A673 (cell line): ENCODE measurements at regions not wholly inside any gene's neighbourhood (a gene's known extent, or its start where the extent isn't known, plus 50 kb on each side); places are given as distances from the start of the nearest gene placed in this dataset.

Source experiments
- BruUV-seq: library from RNA; stranded (reverse); fragments of 400-500 nt; replicated peaks from 2 replicates; lab custom pipeline; 2021; lab: Mats Ljungman, UMichigan
- CTCF ChIA-PET: fragments of 300-600 bp; sonication (Branson Sonifier 250); formaldehyde crosslinking; loops from one replicate; lab custom pipeline; 2022; ENCODE audit warnings: antibody characterized with exemption; lab: Charles Lee
- POLR2A ChIA-PET: fragments of 300-600 bp; sonication (Branson Sonifier 250); formaldehyde crosslinking; loops from one replicate; lab custom pipeline; 2022; ENCODE audit warnings: antibody characterized with exemption; ENCODE audit not compliant: low non-redundant PET; lab: Charles Lee
- DNase-seq: peaks from one replicate; pipeline ENCODE4 v3.0.0-alpha.2; 2015; ENCODE audit warnings: low spot score
- H3K27ac ChIP-seq: fragments of 200-600 bp; sonication (generic); 2 replicates; pipeline ENCODE4 v1.5.1; 2016; ENCODE audit warnings: mixed run types, low read depth, mild to moderate bottlenecking, mixed read lengths, antibody characterized with exemption, low read length; ENCODE audit not compliant: poor library complexity, severe bottlenecking
- H3K27me3 ChIP-seq: fragments of 200-600 bp; sonication (generic); replicated peaks from 2 replicates; pipeline ENCODE4 v1.6.1; 2017; ENCODE audit warnings: mixed run types, low read depth, mild to moderate bottlenecking, mixed read lengths, antibody characterized with exemption, low read length; ENCODE audit not compliant: insufficient read depth, poor library complexity
- H3K36me3 ChIP-seq: fragments of 200-600 bp; sonication (generic); 2 replicates; pipeline ENCODE4 v1.6.1; 2016; ENCODE audit warnings: mixed run types, mild to moderate bottlenecking, mixed read lengths, antibody characterized with exemption, low read length; ENCODE audit not compliant: insufficient read depth, poor library complexity, severe bottlenecking
- H3K4me1 ChIP-seq: fragments of 200-600 bp; sonication (generic); 2 replicates; pipeline ENCODE4 v1.6.1; 2017; ENCODE audit warnings: mixed run types, mild to moderate bottlenecking, mixed read lengths, antibody characterized with exemption, low read length; ENCODE audit not compliant: insufficient read depth, poor library complexity, severe bottlenecking
- H3K4me3 ChIP-seq: fragments of 200-600 bp; sonication (generic); 2 replicates; pipeline ENCODE4 v1.5.1; 2016; ENCODE audit warnings: low read depth, mixed run types, mild to moderate bottlenecking, mixed read lengths, low read length; ENCODE audit not compliant: poor library complexity, severe bottlenecking
- H3K9me3 ChIP-seq: fragments of 200-600 bp; sonication (generic); 2 replicates; pipeline ENCODE4 v1.6.1; 2016; ENCODE audit warnings: mixed run types, low read depth, mild to moderate bottlenecking, mixed read lengths, antibody characterized with exemption, low read length; ENCODE audit not compliant: poor library complexity, severe bottlenecking
- CTCF ChIP-seq: fragments of 300-800, 200-600 bp; sonication (generic); conservative IDR thresholded peaks from 2 replicates; pipeline ENCODE4 v1.5.1; 2017; ENCODE audit warnings: low read depth, mild to moderate bottlenecking, antibody characterized with exemption, low read length, moderate library complexity, mixed read lengths
- EZH2 ChIP-seq: fragments of 200-600 bp; sonication (generic); IDR thresholded peaks from 2 replicates; pipeline ENCODE4 v1.6.1; 2017; ENCODE audit warnings: borderline replicate concordance, low read depth, mild to moderate bottlenecking, mixed read lengths, antibody characterized with exemption, low read length; ENCODE audit not compliant: poor library complexity, severe bottlenecking
- intact Hi-C: fragments of 100-400 bp; cut with micrococcal nuclease; formaldehyde crosslinking; loops from one replicate; pipeline ENCODE4 v1.10.0; 2022; ENCODE audit not compliant: unreplicated experiment

- Histone ChIP-seq H3K36me3 (no peaks in the 10 kb centered on the region), H3K4me1 (no peaks in the 10 kb centered on the region), H3K27ac (no peak overlapping the region), H3K27me3 (peaks cover 94% of the 10 kb centered on the region), H3K4me3 (no peak overlapping the region), H3K9me3 (no peaks in the 10 kb centered on the region)
- ChIA-PET POLR2A (no interaction called here), CTCF (no interaction called here)
- no peak for TF ChIP-seq CTCF
- TF ChIP-seq EZH2 = no peak
- no peak for DNase-seq
- BruUV-seq = no TSS peak
- intact Hi-C loops = loop anchor here (10.0 kb wide), 2 partner anchors 435 to 595 kb away; no protein-coding TSS in a partner anchor
These were observed 69.1 kb downstream of the OTP start for GRCh38 chr5:77569409-77569808.

GRCh38 chr5:77568555-77568954, 70.0 kb downstream of the OTP start:
- DNase-seq = no peak
- Histone ChIP-seq H3K36me3 (no peaks in the 10 kb centered on the region), H3K27me3 (peaks cover 94% of the 10 kb centered on the region), H3K4me1 (no peaks in the 10 kb centered on the region), H3K9me3 (no peaks in the 10 kb centered on the region), H3K4me3 (no peak overlapping the region), H3K27ac (no peak overlapping the region)
- BruUV-seq = no TSS peak
- ChIA-PET POLR2A (no interaction called here), CTCF (no interaction called here)
- no peak for TF ChIP-seq CTCF
- intact Hi-C loops = loop anchor here (10.0 kb wide), 2 partner anchors 436 to 596 kb away; no protein-coding TSS in a partner anchor

GRCh38 chr5:77568082-77568481, 70.4 kb downstream of the OTP start:
- Histone ChIP-seq H3K4me1 (no peaks in the 10 kb centered on the region), H3K36me3 (no peaks in the 10 kb centered on the region), H3K27me3 (peaks cover 89% of the 10 kb centered on the region), H3K27ac (no peak overlapping the region), H3K9me3 (no peaks in the 10 kb centered on the region), H3K4me3 (no peak overlapping the region)
- no peak for DNase-seq
- CTCF ChIA-PET = no interaction called here
- POLR2A ChIA-PET = no interaction called here
- intact Hi-C loops = loop anchor here (10.0 kb wide), 2 partner anchors 437 to 597 kb away; no protein-coding TSS in a partner anchor
- BruUV-seq = no TSS peak
- no peak for TF ChIP-seq EZH2
- TF ChIP-seq CTCF = no peak
